ENCODE measurements at regions not wholly inside any gene's neighbourhood (a gene's known extent, or its start where the extent isn't known, plus 50 kb on each side); places are given as distances from the start of the nearest gene placed in this dataset.

DNA sequence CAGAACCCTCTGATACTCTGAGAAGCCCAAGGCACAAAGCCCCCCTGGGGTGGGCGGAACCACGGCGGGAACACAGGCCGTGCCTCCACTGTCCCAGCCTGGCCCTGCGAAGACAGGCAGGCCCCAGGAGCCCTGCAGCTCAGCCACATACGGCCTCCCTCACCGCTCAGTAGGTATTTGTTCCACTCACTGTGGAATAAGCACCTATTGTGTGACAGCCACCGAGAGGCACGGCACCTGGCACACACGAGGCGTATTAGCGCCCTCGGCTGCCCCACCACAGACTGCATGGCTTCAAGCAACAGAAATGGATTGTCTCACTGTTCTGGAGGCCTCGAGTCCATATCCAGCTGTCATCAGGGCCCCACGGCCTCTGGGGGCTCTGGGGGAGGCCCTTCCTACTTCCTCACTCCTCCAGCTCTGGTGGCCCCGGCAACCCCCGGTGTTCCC, 66.3 kb downstream of the NCOR2 start:
- H3K4me3 ChIP-seq (ENCODE audit: low read depth, low read length): no peak overlapping the region
- DNase-seq: no peak
- H3K27me3 ChIP-seq (ENCODE audit: insufficient read depth, low read depth, severe bottlenecking): no peaks in the 10 kb centered on the region
- H3K27ac ChIP-seq: 0 out of 2 replicates have a peak overlapping the region, but pooled peaks have one; percentile 10
- TF ChIP-seq, protein P1, sequence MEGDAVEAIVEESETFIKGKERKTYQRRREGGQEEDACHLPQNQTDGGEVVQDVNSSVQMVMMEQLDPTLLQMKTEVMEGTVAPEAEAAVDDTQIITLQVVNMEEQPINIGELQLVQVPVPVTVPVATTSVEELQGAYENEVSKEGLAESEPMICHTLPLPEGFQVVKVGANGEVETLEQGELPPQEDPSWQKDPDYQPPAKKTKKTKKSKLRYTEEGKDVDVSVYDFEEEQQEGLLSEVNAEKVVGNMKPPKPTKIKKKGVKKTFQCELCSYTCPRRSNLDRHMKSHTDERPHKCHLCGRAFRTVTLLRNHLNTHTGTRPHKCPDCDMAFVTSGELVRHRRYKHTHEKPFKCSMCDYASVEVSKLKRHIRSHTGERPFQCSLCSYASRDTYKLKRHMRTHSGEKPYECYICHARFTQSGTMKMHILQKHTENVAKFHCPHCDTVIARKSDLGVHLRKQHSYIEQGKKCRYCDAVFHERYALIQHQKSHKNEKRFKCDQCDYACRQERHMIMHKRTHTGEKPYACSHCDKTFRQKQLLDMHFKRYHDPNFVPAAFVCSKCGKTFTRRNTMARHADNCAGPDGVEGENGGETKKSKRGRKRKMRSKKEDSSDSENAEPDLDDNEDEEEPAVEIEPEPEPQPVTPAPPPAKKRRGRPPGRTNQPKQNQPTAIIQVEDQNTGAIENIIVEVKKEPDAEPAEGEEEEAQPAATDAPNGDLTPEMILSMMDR (IDR thresholded peaks at IDR 0.05; ENCODE audit: low read depth, low read length): no peak
- H3K36me3 ChIP-seq: peaks cover 7% of the 10 kb centered on the region
- no peaks in the 10 kb centered on the region for H3K9me3 ChIP-seq (ENCODE audit: severe bottlenecking)

DNA sequence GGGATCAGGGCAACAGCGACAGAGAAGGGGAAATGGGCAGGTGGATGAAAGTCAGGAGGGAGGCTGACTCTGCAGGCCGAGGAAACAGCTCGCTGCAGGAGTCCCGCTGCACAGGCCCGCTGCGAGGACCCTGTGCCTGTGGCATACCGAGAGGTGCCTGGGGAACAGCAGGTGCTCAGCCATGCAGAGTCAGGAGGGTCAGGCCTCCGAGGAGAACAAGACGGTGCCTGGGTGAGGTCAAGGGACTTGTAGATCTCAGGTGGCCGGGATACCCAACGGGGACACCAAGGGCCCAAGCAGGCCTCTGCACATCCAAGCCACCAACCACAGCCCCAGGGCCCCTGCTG, 67.5 kb downstream of the NCOR2 start:
- DNase-seq: no peak
- H3K36me3 ChIP-seq: peaks cover 11% of the 10 kb centered on the region
- H3K27ac ChIP-seq: no peak overlapping the region
- H3K9me3 ChIP-seq (ENCODE audit: severe bottlenecking): no peaks in the 10 kb centered on the region
- TF ChIP-seq, protein P1 (IDR thresholded peaks at IDR 0.05; ENCODE audit: low read depth, low read length): no peak
- no peaks in the 10 kb centered on the region for H3K27me3 ChIP-seq (ENCODE audit: insufficient read depth, low read depth, severe bottlenecking)
- no peak overlapping the region for H3K4me3 ChIP-seq (ENCODE audit: low read depth, low read length)

DNA sequence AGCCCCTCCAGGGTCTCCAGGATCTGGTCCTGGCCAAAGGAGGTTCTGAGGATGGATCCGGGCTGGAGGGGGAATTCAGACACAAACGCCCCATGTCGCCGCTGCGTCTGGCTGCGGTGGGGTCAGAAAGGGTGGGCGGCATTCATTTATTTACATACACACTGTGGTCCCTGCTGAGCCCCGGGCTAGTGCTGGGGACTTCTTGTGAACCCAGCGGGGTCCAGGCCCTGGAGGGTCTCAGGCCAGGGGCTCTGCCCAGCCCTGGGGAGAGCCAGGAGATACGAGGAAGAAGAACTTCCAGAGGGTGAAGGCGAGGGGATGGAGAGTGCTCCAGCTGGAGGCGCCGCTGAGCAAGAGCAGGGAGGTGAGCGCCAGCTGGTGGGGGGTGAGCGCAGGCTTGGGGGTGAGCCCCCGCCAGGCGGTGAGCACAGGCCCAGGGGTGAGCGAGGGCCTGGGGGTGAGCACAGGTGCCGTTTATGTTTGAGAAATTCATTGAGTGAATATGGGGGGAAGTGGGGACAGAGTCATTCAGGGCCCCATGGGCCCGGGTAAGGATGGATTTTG, 68.1 kb downstream of the NCOR2 start:
- TF ChIP-seq, protein P1 (IDR thresholded peaks at IDR 0.05; ENCODE audit: low read depth, low read length): peak; percentile 49
- Histone ChIP-seq H3K4me3 (ENCODE audit: low read depth, low read length) (no peak overlapping the region), H3K9me3 (ENCODE audit: severe bottlenecking) (no peaks in the 10 kb centered on the region), H3K36me3 (peaks cover 17% of the 10 kb centered on the region), H3K27me3 (ENCODE audit: insufficient read depth, low read depth, severe bottlenecking) (no peaks in the 10 kb centered on the region), H3K27ac (no peak overlapping the region)
- no peak for DNase-seq

DNA sequence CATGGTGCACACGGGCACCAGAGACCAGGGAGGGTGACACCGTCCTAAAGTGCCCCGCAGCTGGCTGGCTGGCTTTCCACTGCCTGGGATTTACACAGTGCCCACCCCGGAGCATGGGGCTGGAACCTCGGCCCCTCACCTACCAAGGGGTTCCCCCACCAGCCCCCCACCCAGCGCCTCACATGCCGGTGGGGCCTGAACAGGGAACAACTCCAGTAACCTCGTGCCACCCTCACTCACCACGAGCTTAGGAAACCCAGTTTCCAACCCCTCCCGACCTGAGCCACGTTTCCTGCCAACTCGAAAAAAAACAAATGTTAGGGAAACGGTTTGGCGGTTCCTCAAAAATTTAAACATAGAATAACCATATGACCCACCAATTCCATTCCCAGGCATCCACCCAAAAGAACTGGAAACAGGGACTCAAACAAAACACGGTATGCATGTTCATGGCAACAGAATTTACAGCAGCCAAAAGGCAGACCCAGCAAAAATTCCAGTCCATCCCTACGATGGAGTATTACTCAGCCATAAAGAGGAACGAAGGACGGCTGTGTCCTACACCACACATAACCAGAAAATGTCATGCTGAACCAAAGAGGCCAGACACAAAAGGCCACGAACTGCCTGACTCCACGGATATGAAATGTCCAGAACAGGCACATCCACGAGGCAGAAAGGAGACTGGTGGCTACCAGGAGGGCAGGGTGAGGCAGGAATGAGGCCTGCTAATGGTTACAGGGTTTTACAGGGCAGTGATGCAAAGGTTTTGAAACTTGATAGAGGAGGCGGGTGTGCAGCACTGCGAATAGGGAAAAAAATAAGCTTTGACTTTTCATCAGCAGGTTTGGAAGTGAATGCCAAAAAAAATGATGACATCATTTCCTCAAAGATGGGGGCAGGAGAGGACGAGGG, 68.9 kb downstream of the NCOR2 start:
- no peaks in the 10 kb centered on the region for H3K27me3 ChIP-seq (ENCODE audit: insufficient read depth, low read depth, severe bottlenecking)
- DNase-seq: no peak
- H3K27ac ChIP-seq: no peak overlapping the region
- TF ChIP-seq, protein P1 (IDR thresholded peaks at IDR 0.05; ENCODE audit: low read depth, low read length): no peak
- no peaks in the 10 kb centered on the region for H3K9me3 ChIP-seq (ENCODE audit: severe bottlenecking)
- no peak overlapping the region for H3K4me3 ChIP-seq (ENCODE audit: low read depth, low read length)
- H3K36me3 ChIP-seq: peaks cover 25% of the 10 kb centered on the region

DNA sequence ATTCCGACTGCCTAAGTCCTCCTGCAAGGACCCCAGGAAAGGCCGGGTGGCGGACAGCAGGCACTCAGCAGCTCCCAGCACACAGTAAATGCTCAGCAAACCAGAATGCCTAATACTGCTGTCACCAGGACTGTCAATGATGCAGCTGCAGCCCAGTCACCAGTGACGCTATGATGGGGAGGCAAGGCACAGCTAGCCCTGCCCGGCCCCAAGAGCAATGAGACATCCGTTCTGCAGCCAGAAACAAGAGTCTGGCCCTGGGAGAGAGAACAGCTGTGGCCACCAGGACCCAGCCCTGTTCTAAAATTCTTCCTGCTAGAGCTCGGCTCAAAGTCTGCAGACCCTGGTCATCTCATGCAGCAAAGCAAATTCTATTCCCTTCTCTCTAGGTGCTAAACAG, 69.8 kb downstream of the NCOR2 start:
- DNase-seq: no peak
- no peaks in the 10 kb centered on the region for H3K9me3 ChIP-seq (ENCODE audit: severe bottlenecking)
- H3K4me3 ChIP-seq (ENCODE audit: low read depth, low read length): no peak overlapping the region
- TF ChIP-seq, protein P1 (IDR thresholded peaks at IDR 0.05; ENCODE audit: low read depth, low read length): no peak
- H3K27me3 ChIP-seq (ENCODE audit: insufficient read depth, low read depth, severe bottlenecking): no peaks in the 10 kb centered on the region
- no peak overlapping the region for H3K27ac ChIP-seq
- peaks cover 33% of the 10 kb centered on the region for H3K36me3 ChIP-seq
